ENCODE measurements at regions not wholly inside any gene's neighbourhood (a gene's known extent, or its start where the extent isn't known, plus 50 kb on each side); places are given as distances from the start of the nearest gene placed in this dataset.
"Not testable (repeated sequence)": the region's sequence is repeated elsewhere in the genome, so short reads cannot be mapped to it uniquely, and the experiment has no call there.

DNA sequence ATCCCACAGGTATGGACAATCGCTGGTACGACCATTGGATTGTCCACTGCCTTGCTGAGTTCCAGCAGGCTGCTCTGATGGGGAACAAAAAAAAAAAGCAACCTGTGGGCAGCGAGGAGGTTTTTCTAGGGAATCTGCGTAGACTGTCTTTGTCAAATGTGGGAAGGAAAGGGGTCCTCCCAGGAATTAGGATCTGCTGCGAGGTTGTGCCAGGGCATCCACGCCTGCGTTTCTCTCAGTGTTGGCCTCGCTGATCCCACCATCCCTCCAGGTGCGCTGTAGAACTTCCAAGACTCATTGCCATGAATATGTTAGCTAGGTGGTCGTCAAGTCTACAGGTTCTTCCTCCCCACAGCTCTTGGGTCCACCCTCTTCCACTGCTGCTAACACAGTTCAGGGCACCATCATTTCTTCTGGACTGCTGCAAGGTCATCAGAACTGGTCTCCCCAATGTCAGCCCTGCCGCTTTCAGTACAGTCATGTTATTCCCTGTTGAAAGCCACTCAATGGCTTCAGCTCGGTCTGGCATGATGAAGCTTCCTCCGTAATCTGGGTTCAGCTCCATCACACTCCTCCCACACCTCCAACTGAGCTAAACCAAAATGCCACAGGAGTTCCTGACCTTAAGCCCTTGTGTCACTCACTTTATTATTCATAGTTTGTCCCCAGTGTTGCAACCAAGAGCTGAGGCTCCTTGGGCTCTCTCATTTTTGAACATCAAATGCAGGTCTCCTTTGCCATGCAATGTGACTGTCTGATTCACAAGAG lies 79.5 kb upstream of the DMRT1 start:
- DNase-seq (ENCODE audit: low read depth): no peak

DNA sequence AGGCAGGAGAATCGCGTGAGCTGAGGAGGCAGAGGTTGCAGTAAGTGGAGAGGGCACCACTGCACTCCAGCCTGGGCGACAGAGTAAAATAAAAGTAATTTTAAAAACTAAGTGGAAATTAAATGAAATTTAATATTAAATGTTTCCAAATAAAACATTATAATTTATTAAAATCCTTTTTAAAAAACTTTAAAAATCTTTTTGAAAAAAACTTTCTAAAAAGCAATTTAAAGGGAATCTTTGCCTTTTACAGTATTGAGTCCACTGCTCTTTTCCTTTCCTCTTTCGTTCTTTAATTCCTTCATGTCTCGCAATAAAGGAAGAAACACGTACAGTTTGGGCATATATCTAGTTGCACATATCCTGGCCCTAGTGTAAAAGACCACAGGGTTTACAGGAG lies 77.8 kb upstream of the DMRT1 start:
- no peak for DNase-seq (ENCODE audit: low read depth)

DNA sequence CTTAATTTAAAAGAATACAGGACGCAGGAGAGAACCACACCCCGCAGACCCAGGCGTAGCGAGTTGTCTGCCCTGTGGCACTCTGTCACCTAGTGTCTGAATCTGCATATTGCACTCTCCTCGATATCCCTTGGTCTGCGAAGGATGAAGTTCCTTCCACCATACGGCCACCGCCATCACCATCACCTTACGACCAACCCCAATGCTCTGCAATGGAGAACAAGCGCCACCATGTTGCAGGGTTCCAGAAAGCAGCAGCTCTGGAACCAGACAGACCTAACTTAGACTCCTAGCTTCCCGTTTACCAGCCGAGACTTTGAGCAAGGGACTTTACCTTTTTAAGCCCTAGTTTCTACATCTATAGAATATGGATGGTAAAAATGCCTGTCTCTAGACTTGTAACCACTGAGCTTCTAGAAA lies 77.4 kb upstream of the DMRT1 start:
- DNase-seq (ENCODE audit: low read depth): no peak

- DNase-seq (ENCODE audit: low read depth): no peak
Measured at GRCh38 chr9:764986-765385, 76.5 kb upstream of the DMRT1 start.

- DNase-seq (ENCODE audit: low read depth): not testable (repeated sequence)
Measured at GRCh38 chr9:767061-767561, 74.4 kb upstream of the DMRT1 start.

GRCh38 chr9:776086-776485 lies 65.4 kb upstream of the DMRT1 start:
- DNase-seq (ENCODE audit: low read depth): no peak

- no peak for DNase-seq (ENCODE audit: low read depth)
Measured at GRCh38 chr9:777978-778377, 63.5 kb upstream of the DMRT1 start.

- DNase-seq (ENCODE audit: low read depth): no peak
Measured at GRCh38 chr9:784202-784601, 57.3 kb upstream of the DMRT1 start.

DNA sequence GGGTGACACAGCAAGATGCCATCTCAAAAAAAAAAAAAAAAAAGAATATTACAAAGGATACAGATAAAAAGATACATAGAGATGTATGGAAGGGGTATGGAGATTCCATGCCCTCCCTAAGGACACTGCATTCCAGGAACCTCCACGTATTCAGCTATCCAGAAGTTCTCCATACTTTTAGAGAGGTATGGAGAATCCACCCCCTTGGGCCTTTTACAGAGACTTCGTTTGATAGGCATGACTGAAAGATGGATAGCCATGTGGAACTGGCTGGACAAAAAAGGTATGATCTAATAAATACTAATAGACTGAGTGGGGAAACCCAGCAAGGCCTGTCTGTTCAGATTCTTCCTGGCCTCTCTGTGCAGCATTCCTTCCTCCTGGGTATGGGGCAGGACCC lies 56.6 kb upstream of the DMRT1 start:
- DNase-seq (ENCODE audit: low read depth): no peak

DNA sequence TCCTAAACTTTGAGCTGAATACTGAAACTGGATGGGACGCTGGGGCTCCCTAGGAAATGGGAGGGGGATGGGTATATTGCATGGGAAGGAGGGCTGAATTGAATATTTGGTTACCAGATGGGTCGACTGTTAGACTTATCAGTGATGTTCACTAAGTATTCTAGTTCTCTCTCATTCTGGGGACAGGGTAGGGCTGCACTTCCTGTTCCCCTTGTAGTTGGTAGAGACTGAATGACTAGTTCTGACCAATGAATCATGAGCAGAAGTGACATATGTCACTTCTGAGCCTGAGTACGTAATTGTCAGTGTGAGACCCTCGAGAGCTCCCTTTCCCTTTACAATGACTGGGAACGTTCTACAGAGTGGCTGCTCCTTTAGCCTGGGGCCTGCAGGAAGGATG lies 55.5 kb upstream of the DMRT1 start:
- DNase-seq (ENCODE audit: low read depth): no peak

GRCh38 chr9:786405-786804 lies 55.1 kb upstream of the DMRT1 start:
- DNase-seq (ENCODE audit: low read depth): no peak

GRCh38 chr9:788777-789176 lies 52.7 kb upstream of the DMRT1 start:
- no peak for DNase-seq (ENCODE audit: low read depth)
